MCF 10A (cell line): ENCODE measurements at regions not wholly inside any gene's neighbourhood (a gene's known extent, or its start where the extent isn't known, plus 50 kb on each side); places are given as distances from the start of the nearest gene placed in this dataset.

Source experiments
- BruUV-seq: library from RNA; stranded (reverse); fragments of 400-500 nt; replicated peaks from 2 replicates; lab custom pipeline; 2021; lab: Mats Ljungman, UMichigan
- CTCF ChIA-PET: fragments of 300-600 bp; sonication (Branson Sonifier 250); formaldehyde crosslinking; extraction: SDS; loops from one replicate; lab custom pipeline; 2021; ENCODE audit warnings: antibody characterized with exemption, inconsistent platforms; lab: Yijun Ruan, JAX
- POLR2A ChIA-PET: fragments of 300-600, 350-650 bp; sonication (Branson Sonifier 250); formaldehyde crosslinking; extraction: SDS; loops from one replicate; lab custom pipeline; 2020; ENCODE audit warnings: antibody characterized with exemption, inconsistent platforms; lab: Yijun Ruan, JAX
- DNase-seq: peaks from one replicate; pipeline ENCODE4 v3.0.0-alpha.2; 2018; ENCODE audit not compliant: unreplicated experiment
- H3K27ac Mint-ChIP-seq: one replicate; pipeline ENCODE4 v1.8.0; 2022; ENCODE audit warnings: mild to moderate bottlenecking, low read depth, mixed read lengths; ENCODE audit not compliant: unreplicated experiment
- H3K27me3 Mint-ChIP-seq: one replicate; pipeline ENCODE4 v1.8.0; 2022; ENCODE audit warnings: mixed read lengths; ENCODE audit not compliant: insufficient read depth, unreplicated experiment
- H3K36me3 Mint-ChIP-seq: one replicate; pipeline ENCODE4 v1.8.0; 2022; ENCODE audit warnings: mild to moderate bottlenecking, moderate library complexity, mixed read lengths; ENCODE audit not compliant: insufficient read depth, unreplicated experiment
- H3K4me1 Mint-ChIP-seq: one replicate; pipeline ENCODE4 v1.8.0; 2022; ENCODE audit warnings: mixed read lengths; ENCODE audit not compliant: insufficient read depth, unreplicated experiment
- H3K4me3 Mint-ChIP-seq: one replicate; pipeline ENCODE4 v1.8.0; 2022; ENCODE audit warnings: mild to moderate bottlenecking, moderate library complexity, mixed read lengths; ENCODE audit not compliant: unreplicated experiment
- H3K9me3 Mint-ChIP-seq: one replicate; pipeline ENCODE4 v1.8.0; 2022; ENCODE audit warnings: mixed read lengths; ENCODE audit not compliant: unreplicated experiment
- intact Hi-C: fragments of 100-400 bp; cut with micrococcal nuclease; formaldehyde crosslinking; loops from 2 replicates; pipeline ENCODE4 v1.14.1; 2022
- TF ChIP-seq, protein P1 (sequence below): fragments of 200-600 bp; IDR thresholded peaks from one replicate; pipeline ENCODE4 v1.8.0; 2022; ENCODE audit warnings: antibody characterized with exemption, mild to moderate bottlenecking; ENCODE audit not compliant: unreplicated experiment

DNA sequence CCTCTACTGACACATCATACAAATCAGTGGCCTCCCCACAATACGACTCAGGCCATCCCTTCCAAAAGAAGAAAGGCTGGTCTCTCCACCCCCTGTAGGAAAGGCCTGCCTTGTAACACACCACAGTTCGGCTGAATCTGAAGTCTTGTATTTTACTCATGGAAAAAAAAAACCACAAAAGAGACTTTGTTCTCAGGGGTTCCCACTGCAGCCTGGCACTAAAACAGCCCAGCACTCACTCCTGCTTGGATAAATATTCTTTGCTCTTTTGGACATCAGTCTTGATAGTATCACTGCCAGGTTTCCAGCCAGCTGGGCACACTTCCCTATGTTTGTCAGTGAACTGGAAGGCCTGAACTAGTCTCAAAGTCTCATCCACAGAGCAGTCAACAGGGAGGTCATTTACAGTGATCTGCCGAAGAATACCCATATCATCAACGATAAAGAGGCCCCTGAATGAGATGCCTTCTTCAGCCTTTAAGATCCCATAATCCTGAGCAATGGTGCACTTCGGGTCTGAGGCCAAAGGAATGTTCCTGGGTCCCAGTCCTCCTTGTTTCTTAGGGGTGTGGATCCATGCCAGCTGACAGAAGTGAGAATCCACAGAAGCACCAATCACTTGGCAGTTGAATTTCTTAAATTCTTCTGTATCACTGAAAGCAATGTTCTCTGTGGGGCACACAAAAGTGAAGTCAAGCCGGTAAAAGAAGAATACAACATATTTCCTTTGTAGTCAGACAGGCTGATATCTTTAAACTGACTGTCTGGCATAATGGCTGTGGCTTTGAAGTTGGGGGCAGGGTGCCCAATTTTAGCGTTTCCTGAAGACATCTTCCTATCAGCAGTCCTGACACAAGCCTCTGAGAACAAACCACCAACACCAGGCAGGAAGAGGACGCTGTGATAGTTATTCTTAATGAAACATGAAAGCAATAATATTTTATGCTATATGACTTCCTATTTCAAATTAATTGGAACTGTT, 198.1 kb downstream of the LURAP1L start:
- ChIA-PET CTCF (interaction anchor here (0.5 kb wide), 1 partner anchor 92 kb away, joined by 3 read pairs; no protein-coding TSS in a partner anchor), POLR2A (no interaction called here)
- no peak for DNase-seq
- H3K9me3 Mint-ChIP-seq: no peaks in the 10 kb centered on the region
- H3K36me3 Mint-ChIP-seq: no peaks in the 10 kb centered on the region
- BruUV-seq: no TSS peak
- intact Hi-C loops: loop anchor here (10.0 kb wide), 1 partner anchor 78 kb away; no protein-coding TSS in a partner anchor
- TF ChIP-seq, protein P1, sequence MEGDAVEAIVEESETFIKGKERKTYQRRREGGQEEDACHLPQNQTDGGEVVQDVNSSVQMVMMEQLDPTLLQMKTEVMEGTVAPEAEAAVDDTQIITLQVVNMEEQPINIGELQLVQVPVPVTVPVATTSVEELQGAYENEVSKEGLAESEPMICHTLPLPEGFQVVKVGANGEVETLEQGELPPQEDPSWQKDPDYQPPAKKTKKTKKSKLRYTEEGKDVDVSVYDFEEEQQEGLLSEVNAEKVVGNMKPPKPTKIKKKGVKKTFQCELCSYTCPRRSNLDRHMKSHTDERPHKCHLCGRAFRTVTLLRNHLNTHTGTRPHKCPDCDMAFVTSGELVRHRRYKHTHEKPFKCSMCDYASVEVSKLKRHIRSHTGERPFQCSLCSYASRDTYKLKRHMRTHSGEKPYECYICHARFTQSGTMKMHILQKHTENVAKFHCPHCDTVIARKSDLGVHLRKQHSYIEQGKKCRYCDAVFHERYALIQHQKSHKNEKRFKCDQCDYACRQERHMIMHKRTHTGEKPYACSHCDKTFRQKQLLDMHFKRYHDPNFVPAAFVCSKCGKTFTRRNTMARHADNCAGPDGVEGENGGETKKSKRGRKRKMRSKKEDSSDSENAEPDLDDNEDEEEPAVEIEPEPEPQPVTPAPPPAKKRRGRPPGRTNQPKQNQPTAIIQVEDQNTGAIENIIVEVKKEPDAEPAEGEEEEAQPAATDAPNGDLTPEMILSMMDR: no peak
- H3K27me3 Mint-ChIP-seq: no peaks in the 10 kb centered on the region
- peaks cover 8% of the 10 kb centered on the region for H3K4me1 Mint-ChIP-seq
- H3K27ac Mint-ChIP-seq: no peak overlapping the region
- no peak overlapping the region for H3K4me3 Mint-ChIP-seq

DNA sequence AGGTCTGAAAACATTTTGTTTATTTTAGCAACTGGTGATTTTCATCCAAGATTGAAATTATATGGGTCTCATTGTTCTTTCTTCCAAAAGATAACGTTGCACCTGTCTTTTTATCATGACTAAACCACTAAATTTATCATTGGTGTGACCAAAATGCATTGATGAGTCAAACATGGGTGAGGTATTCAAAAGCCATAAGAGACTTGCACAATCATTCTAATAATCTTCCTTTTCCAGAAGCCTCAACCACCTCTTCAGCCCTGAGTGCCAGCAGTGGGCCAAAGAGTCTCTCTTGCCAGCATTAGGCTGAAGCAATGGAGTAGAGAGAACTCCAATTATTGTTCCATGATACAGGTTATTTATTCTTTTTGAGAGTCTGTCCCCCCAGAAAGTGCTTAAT, 198.9 kb downstream of the LURAP1L start:
- no TSS peak for BruUV-seq
- Mint-ChIP-seq H3K27me3 (no peaks in the 10 kb centered on the region), H3K9me3 (no peaks in the 10 kb centered on the region), H3K4me3 (no peak overlapping the region), H3K36me3 (no peaks in the 10 kb centered on the region), H3K27ac (no peak overlapping the region), H3K4me1 (peaks cover 8% of the 10 kb centered on the region)
- CTCF ChIA-PET: no interaction called here
- POLR2A ChIA-PET: interaction anchor here (1.2 kb wide), 1 partner anchor 241 kb away, joined by 3 read pairs; no protein-coding TSS in a partner anchor
- TF ChIP-seq, protein P1: no peak
- intact Hi-C loops: loop anchor here (10.0 kb wide), 1 partner anchor 79 kb away; no protein-coding TSS in a partner anchor
- no peak for DNase-seq

DNA sequence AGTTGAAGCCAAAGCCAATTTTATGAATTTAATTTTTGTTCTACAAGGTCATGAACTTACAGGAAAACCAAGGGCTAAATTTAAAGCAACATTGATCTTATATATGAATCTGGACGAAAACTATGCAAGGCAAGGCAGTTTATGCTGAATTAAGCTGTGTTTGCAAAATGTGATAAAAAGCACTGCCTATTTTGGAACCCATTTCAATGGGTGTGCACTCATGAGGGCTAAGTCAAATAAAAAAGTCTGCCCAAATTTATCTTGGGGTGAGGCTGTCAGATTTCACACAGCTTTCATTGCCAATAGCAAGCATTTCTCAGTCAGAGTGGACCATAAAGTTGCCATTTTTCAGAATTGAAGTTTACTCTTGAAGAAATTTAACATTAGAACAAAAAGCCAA, 199.9 kb downstream of the LURAP1L start:
- DNase-seq: no peak
- Mint-ChIP-seq H3K27me3 (no peaks in the 10 kb centered on the region), H3K9me3 (no peaks in the 10 kb centered on the region), H3K4me3 (no peak overlapping the region), H3K4me1 (peaks cover 8% of the 10 kb centered on the region), H3K36me3 (no peaks in the 10 kb centered on the region), H3K27ac (no peak overlapping the region)
- intact Hi-C loops: loop anchor here (10.0 kb wide), 1 partner anchor 80 kb away; no protein-coding TSS in a partner anchor
- TF ChIP-seq, protein P1: no peak
- ChIA-PET POLR2A (interaction anchor here (1.2 kb wide), 1 partner anchor 242 kb away, joined by 3 read pairs; no protein-coding TSS in a partner anchor), CTCF (interaction anchor here (0.8 to 1.0 kb wide), 2 partner anchors 60 to 165 kb away, joined by 3 to 5 read pairs; no protein-coding TSS in a partner anchor)
- no TSS peak for BruUV-seq

DNA sequence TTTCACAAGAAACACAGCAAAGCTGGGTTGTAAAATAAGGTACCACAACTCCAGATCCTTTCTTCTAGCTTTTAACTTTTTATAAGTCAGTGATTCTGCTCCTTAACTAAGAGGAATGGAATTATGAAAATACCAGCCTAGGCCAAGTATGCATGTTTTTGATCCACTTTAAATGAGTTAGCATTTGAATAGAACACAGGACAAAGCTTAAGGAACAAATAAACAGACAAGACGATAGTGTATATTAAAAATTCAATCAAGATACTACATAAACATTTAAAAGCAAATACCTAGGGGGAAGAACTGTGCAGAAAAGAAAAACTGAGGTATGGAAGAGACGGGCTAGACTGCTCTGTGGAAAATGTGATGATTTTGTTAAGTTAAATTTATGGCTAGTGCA, 200.7 kb downstream of the LURAP1L start:
- Mint-ChIP-seq H3K9me3 (no peaks in the 10 kb centered on the region), H3K27me3 (no peaks in the 10 kb centered on the region), H3K4me1 (peaks cover 8% of the 10 kb centered on the region), H3K36me3 (no peaks in the 10 kb centered on the region), H3K4me3 (no peak overlapping the region), H3K27ac (no peak overlapping the region)
- ChIA-PET CTCF (interaction anchor here (0.6 to 2.3 kb wide), 4 partner anchors 60 to 165 kb away, joined by 3 to 5 read pairs (median 4); no protein-coding TSS in a partner anchor), POLR2A (no interaction called here)
- intact Hi-C loops: loop anchor here (10.0 kb wide), 1 partner anchor 81 kb away; no protein-coding TSS in a partner anchor
- BruUV-seq: no TSS peak
- TF ChIP-seq, protein P1: no peak
- no peak for DNase-seq
